HCT116 (cell line): ENCODE measurements at regions not wholly inside any gene's neighbourhood (a gene's known extent, or its start where the extent isn't known, plus 50 kb on each side); places are given as distances from the start of the nearest gene placed in this dataset.

Experiments
- CBX3 ChIP-seq: IDR thresholded peaks from 2 replicates; pipeline ENCODE4 v1.6.1; 2012; ENCODE audit warnings: low read depth
- CTCF ChIP-seq, 3 experiments: fragments of 200-600 bp in 1 of 3; sonication (generic) in 1 of 3; IDR thresholded peaks in 2 of 3; conservative IDR thresholded peaks in 1 of 3; 2 replicates each; pipeline ENCODE4 v1.5.1; 2012 to 2017; ENCODE audit warnings: low read depth in 2 of 3, low read length in 2 of 3, antibody characterized with exemption in 1 of 3, borderline replicate concordance in 1 of 3, control low read depth in 1 of 3, mild to moderate bottlenecking in 1 of 3, mixed read lengths in 1 of 3, mixed run types in 1 of 3, moderate library complexity in 1 of 3; ENCODE audit not compliant: insufficient read depth in 1 of 3
- EGR1 ChIP-seq: IDR thresholded peaks from 2 replicates; pipeline ENCODE4 v1.6.1; 2012; ENCODE audit warnings: low read depth
- EZH2 ChIP-seq: fragments of 200-600 bp; sonication (generic); IDR thresholded peaks from 2 replicates; pipeline ENCODE4 v1.6.1; 2017; ENCODE audit warnings: antibody characterized with exemption, mixed run types
- FOSL1 ChIP-seq: IDR thresholded peaks from 2 replicates; pipeline ENCODE4 v1.6.1; 2012; ENCODE audit warnings: low read depth
- POLR2A ChIP-seq: IDR thresholded peaks from 2 replicates; pipeline ENCODE4 v1.7.0; 2011; ENCODE audit warnings: borderline replicate concordance; ENCODE audit not compliant: insufficient read depth, insufficient read length; ENCODE audit errors: extremely low read depth
- POLR2AphosphoS5 ChIP-seq: IDR thresholded peaks from 2 replicates; pipeline ENCODE4 v1.6.1; 2011; ENCODE audit warnings: mild to moderate bottlenecking, low read depth, low read length, moderate library complexity
- SIN3A ChIP-seq: IDR thresholded peaks from 2 replicates; pipeline ENCODE4 v1.6.1; 2012; ENCODE audit warnings: low read depth
- YY1 ChIP-seq: IDR thresholded peaks from 2 replicates; pipeline ENCODE4 v1.6.1; 2011; ENCODE audit warnings: low read length, low read depth, moderate library complexity, mild to moderate bottlenecking; ENCODE audit not compliant: insufficient replicate concordance; ENCODE audit errors: extremely low read depth
- ZBTB33 ChIP-seq: IDR thresholded peaks from 2 replicates; pipeline ENCODE4 v1.6.1; 2011; ENCODE audit warnings: mild to moderate bottlenecking, low read length, moderate library complexity; ENCODE audit not compliant: insufficient replicate concordance; ENCODE audit errors: extremely low read depth
- ZNF274 ChIP-seq: fragments of 200-500 bp; sonication (Bioruptor generic); IDR thresholded peaks from 2 replicates; pipeline ENCODE4 v1.6.1; 2014; ENCODE audit warnings: mild to moderate bottlenecking, low read depth, low read length, inconsistent platforms

DNA sequence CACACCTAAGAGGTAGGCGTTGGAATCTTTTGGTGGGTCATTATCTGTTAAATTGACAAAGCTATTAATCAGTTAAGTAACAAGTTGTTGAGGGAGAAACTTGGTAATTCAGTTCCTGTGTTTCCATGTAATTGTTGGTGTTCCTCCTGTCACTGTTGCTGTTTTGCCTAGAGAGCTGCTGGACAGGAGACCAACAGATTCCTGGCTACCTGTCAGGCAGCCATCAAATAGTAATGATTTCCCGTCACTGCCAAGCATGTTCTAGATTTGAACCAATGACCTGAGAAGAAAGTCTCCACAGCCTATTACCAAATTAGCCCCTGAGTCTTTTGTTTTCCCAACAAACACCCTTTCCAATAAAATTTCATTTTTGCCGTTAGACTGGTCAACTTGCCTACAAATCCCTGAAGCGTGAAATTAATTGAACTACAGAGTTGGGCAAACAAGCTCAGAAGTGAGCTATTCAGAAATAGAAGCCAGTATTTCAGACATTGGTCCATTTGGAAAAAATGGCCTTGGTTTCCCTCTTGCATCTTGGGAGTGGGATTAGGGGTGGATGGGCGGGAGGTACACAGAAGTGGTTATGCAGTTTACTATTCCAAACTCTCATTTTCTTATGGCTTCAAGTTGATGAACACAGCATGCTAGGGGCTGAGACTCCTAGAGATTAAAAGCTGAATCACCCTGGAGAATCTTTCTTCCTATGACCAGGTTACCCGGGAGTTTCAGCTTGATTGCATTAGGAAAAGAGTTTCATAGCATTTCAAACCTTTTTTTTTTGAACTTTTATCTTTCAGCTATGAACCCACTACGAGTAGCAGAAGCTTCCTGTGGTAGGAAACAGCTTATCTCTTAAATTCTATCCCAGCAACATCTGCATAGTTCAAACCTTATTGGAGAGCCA lies 262.8 kb upstream of the MAF start:
- TF ChIP-seq CTCF (IDR thresholded peaks at IDR 0.05 in 2 of 3, conservative IDR thresholded peaks at IDR 0.05 in 1 of 3; ENCODE audit: borderline replicate concordance in 1 of 3, insufficient read depth in 1 of 3, low read depth in 2 of 3, low read length in 2 of 3), result no peak
- no peak for TF ChIP-seq POLR2AphosphoS5
- TF ChIP-seq ZNF274, result no peak
- no peak for TF ChIP-seq POLR2A
- TF ChIP-seq EGR1, result no peak
- TF ChIP-seq FOSL1, result no peak
- no peak for TF ChIP-seq ZBTB33
- TF ChIP-seq EZH2, result no peak
- no peak for TF ChIP-seq YY1
- TF ChIP-seq SIN3A, result no peak
- TF ChIP-seq CBX3, result no peak
